H9 (cell line): ENCODE measurements at regions not wholly inside any gene's neighbourhood (a gene's known extent, or its start where the extent isn't known, plus 50 kb on each side); places are given as distances from the start of the nearest gene placed in this dataset.

Source experiments
- DNase-seq: peaks from one replicate; pipeline ENCODE4 v3.0.0-alpha.2; 2017
- H2AFZ ChIP-seq: one replicate; pipeline ENCODE4 v1.6.1; 2013; ENCODE audit warnings: mild to moderate bottlenecking, low read length, control low read depth, moderate library complexity
- H2AK5ac ChIP-seq: 2 replicates; pipeline ENCODE4 v1.6.1; 2013; ENCODE audit warnings: low read length, control low read depth, mixed read lengths; ENCODE audit not compliant: insufficient read length
- H2BK120ac ChIP-seq: one replicate; pipeline ENCODE4 v1.6.1; 2013; ENCODE audit warnings: low read depth, mild to moderate bottlenecking, low read length, control low read depth, inconsistent platforms; ENCODE audit not compliant: poor library complexity, severe bottlenecking
- H2BK12ac ChIP-seq: 2 replicates; pipeline ENCODE4 v1.6.1; 2013; ENCODE audit warnings: low read length, control low read depth, mixed read lengths, low read depth; ENCODE audit not compliant: insufficient read length
- H2BK15ac ChIP-seq: 2 replicates; pipeline ENCODE4 v1.6.1; 2013; ENCODE audit warnings: low read depth, low read length, control low read depth
- H2BK20ac ChIP-seq: one replicate; pipeline ENCODE4 v1.6.1; 2013; ENCODE audit warnings: low read depth, mild to moderate bottlenecking, low read length, control low read depth, inconsistent platforms; ENCODE audit not compliant: poor library complexity, severe bottlenecking
- H2BK5ac ChIP-seq: 2 replicates; pipeline ENCODE4 v1.6.1; 2013; ENCODE audit warnings: low read length, control low read depth, mixed read lengths; ENCODE audit not compliant: insufficient read length
- H3K14ac ChIP-seq: 2 replicates; pipeline ENCODE4 v1.6.1; 2013; ENCODE audit warnings: low read length, control low read depth; ENCODE audit not compliant: insufficient read depth
- H3K18ac ChIP-seq: 2 replicates; pipeline ENCODE4 v1.6.1; 2013; ENCODE audit warnings: low read depth, mild to moderate bottlenecking, mixed read lengths, low read length, control low read depth; ENCODE audit not compliant: insufficient read length
- H3K23ac ChIP-seq: 2 replicates; pipeline ENCODE4 v1.6.1; 2013; ENCODE audit warnings: low read length, control low read depth, mixed read lengths, low read depth; ENCODE audit not compliant: insufficient read length
- H3K23me2 ChIP-seq: 2 replicates; pipeline ENCODE4 v1.6.1; 2013; ENCODE audit warnings: low read depth, mild to moderate bottlenecking, mixed read lengths, low read length, control low read depth; ENCODE audit not compliant: insufficient read length, poor library complexity, severe bottlenecking
- H3K27ac ChIP-seq: 2 replicates; pipeline ENCODE4 v1.5.1; 2013; ENCODE audit warnings: low read length, control low read depth, mixed read lengths, low read depth; ENCODE audit not compliant: insufficient read length
- H3K27me3 ChIP-seq: 2 replicates; pipeline ENCODE4 v1.6.1; 2013; ENCODE audit warnings: low read length, control low read depth, inconsistent platforms; ENCODE audit not compliant: insufficient read depth
- H3K4ac ChIP-seq: 2 replicates; pipeline ENCODE4 v1.6.1; 2013; ENCODE audit warnings: low read depth, mild to moderate bottlenecking, control low read depth, inconsistent platforms, low read length, moderate library complexity
- H3K4me1 ChIP-seq: 2 replicates; pipeline ENCODE4 v1.6.1; 2013; ENCODE audit warnings: low read length, control low read depth, inconsistent platforms; ENCODE audit not compliant: insufficient read depth
- H3K4me2 ChIP-seq: 2 replicates; pipeline ENCODE4 v1.6.1; 2013; ENCODE audit warnings: low read length, control low read depth, mixed read lengths; ENCODE audit not compliant: insufficient read length, insufficient read depth
- H3K56ac ChIP-seq: 2 replicates; pipeline ENCODE4 v1.6.1; 2013; ENCODE audit warnings: low read depth, mild to moderate bottlenecking, mixed read lengths, low read length, control low read depth; ENCODE audit not compliant: insufficient read length
- H3K79me1 ChIP-seq: 2 replicates; pipeline ENCODE4 v1.6.1; 2013; ENCODE audit warnings: low read depth, mild to moderate bottlenecking, moderate library complexity, low read length, control low read depth, inconsistent platforms; ENCODE audit not compliant: insufficient read depth, poor library complexity, severe bottlenecking
- H3K79me2 ChIP-seq: 2 replicates; pipeline ENCODE4 v1.6.1; 2013; ENCODE audit warnings: low read length, control low read depth, inconsistent platforms; ENCODE audit not compliant: insufficient read depth
- H3K9ac ChIP-seq: 2 replicates; pipeline ENCODE4 v1.6.1; 2013; ENCODE audit warnings: low read length, control low read depth, mixed read lengths; ENCODE audit not compliant: insufficient read length; ENCODE audit errors: extremely low read depth
- H3K9me3 ChIP-seq: one replicate; pipeline ENCODE4 v1.6.1; 2013; ENCODE audit warnings: low read depth, low read length, inconsistent platforms; ENCODE audit not compliant: control insufficient read depth
- H3T11ph ChIP-seq: one replicate; pipeline ENCODE4 v1.6.1; 2013; ENCODE audit warnings: mild to moderate bottlenecking, low read length, control low read depth, inconsistent platforms
- H4K20me1 ChIP-seq: one replicate; pipeline ENCODE4 v1.6.1; 2013; ENCODE audit not compliant: control insufficient read depth, insufficient read length, insufficient read depth
- H4K5ac ChIP-seq: 2 replicates; pipeline ENCODE4 v1.6.1; 2013; ENCODE audit warnings: low read depth, mild to moderate bottlenecking, mixed read lengths, low read length, control low read depth; ENCODE audit not compliant: insufficient read length
- H4K8ac ChIP-seq: replicated peaks from 2 replicates; pipeline ENCODE4 v1.6.1; 2013; ENCODE audit warnings: low read length, control low read depth, mixed read lengths, low read depth; ENCODE audit not compliant: insufficient read length
- H4K91ac ChIP-seq: 2 replicates; pipeline ENCODE4 v1.6.1; 2013; ENCODE audit warnings: low read depth, mild to moderate bottlenecking, moderate library complexity, mixed read lengths, low read length, control low read depth; ENCODE audit not compliant: insufficient read length
- H3K27ac Mint-ChIP-seq, 3 experiments: 2 replicates in 2 of 3; 3 replicates in 1 of 3; pipeline ENCODE4 v1.8.0; 2020 to 2021; ENCODE audit warnings: mixed read lengths in 3 of 3, mild to moderate bottlenecking in 1 of 3, moderate library complexity in 1 of 3
- H3K27me3 Mint-ChIP-seq: 2 replicates; pipeline ENCODE4 v1.8.0; 2021; ENCODE audit warnings: low read depth, mild to moderate bottlenecking, moderate library complexity, mixed read lengths
- H3K36me3 Mint-ChIP-seq, 3 experiments: 2 replicates in 2 of 3; 3 replicates in 1 of 3; pipeline ENCODE4 v1.8.0; 2020 to 2021; ENCODE audit warnings: low read depth in 3 of 3, mixed read lengths in 3 of 3; ENCODE audit not compliant: insufficient read depth in 1 of 3
- H3K4me1 Mint-ChIP-seq, 2 experiments: 2 replicates each; pipeline ENCODE4 v1.8.0; 2020; ENCODE audit warnings: mixed read lengths in 2 of 2
- H3K4me3 Mint-ChIP-seq, 2 experiments: 2 replicates in 1 of 2; 3 replicates in 1 of 2; pipeline ENCODE4 v1.8.0; 2020 to 2021; ENCODE audit warnings: mild to moderate bottlenecking in 2 of 2, mixed read lengths in 2 of 2, moderate library complexity in 1 of 2
- H3K9me3 Mint-ChIP-seq, 2 experiments: 2 replicates in 1 of 2; 3 replicates in 1 of 2; pipeline ENCODE4 v1.8.0; 2020; ENCODE audit warnings: mild to moderate bottlenecking in 2 of 2, mixed read lengths in 2 of 2, moderate library complexity in 1 of 2
- CTCF ChIP-seq: fragments of 200-600 bp; sonication (generic); conservative IDR thresholded peaks from 3 replicates; pipeline ENCODE4 v1.8.0; 2021; ENCODE audit warnings: antibody characterized with exemption, mild to moderate bottlenecking
- WGBS: extraction: QIAGEN DNeasy Blood & Tissue Kit; methylation state at CpG from one replicate; pipeline ENCODE4 v1.1.7; 2013; ENCODE audit warnings: missing lambda C conversion rate, low lambda C conversion rate, mixed read lengths; ENCODE audit not compliant: insufficient read length; ENCODE audit errors: extremely low coverage; 5-methylcytosine and 5-hydroxymethylcytosine counted together

- Histone ChIP-seq H3K4ac (no peak overlapping the region), H3K9me3 (no peaks in the 10 kb centered on the region), H3K23ac (no peak overlapping the region), H2AK5ac (no peak overlapping the region), H2AFZ (no peak overlapping the region), H3K14ac (no peak overlapping the region), H2BK15ac (no peak overlapping the region), H2BK5ac (no peak overlapping the region), H3K27me3 (no peaks in the 10 kb centered on the region), H3K79me2 (no peaks in the 10 kb centered on the region), H2BK120ac (no peak overlapping the region), H2BK20ac (no peak overlapping the region), H3T11ph (no peak overlapping the region), H3K4me2 (no peak overlapping the region), H4K20me1 (no peaks in the 10 kb centered on the region), H4K8ac (no peak overlapping the region), H3K27ac (no peak overlapping the region), H3K9ac (no peak overlapping the region), H3K4me1 (no peaks in the 10 kb centered on the region), H4K5ac (no peak overlapping the region), H3K79me1 (no peaks in the 10 kb centered on the region), H4K91ac (no peak overlapping the region), H3K23me2 (no peaks in the 10 kb centered on the region), H3K56ac (no peak overlapping the region), H3K18ac (no peak overlapping the region), H2BK12ac (no peak overlapping the region)
- no peaks in the 10 kb centered on the region; a peak in 2 of 7 replicates for H3K36me3 Mint-ChIP-seq
- no peak overlapping the region for H3K27ac Mint-ChIP-seq
- WGBS, result no CpG with 5 or more reads among the region's 1 CpG
- H3K4me1 Mint-ChIP-seq, result no peaks in the 10 kb centered on the region
- H3K27me3 Mint-ChIP-seq, result no peaks in the 10 kb centered on the region
- no peaks in the 10 kb centered on the region for H3K9me3 Mint-ChIP-seq
- H3K4me3 Mint-ChIP-seq, result no peak overlapping the region
- no peak for DNase-seq
- TF ChIP-seq CTCF, result no peak
These were observed 158.7 kb downstream of the FGF1 start for GRCh38 chr5:142527234-142527633.
